Erythroblast (primary cell): ENCODE measurements at regions not wholly inside any gene's neighbourhood (a gene's known extent, or its start where the extent isn't known, plus 50 kb on each side); places are given as distances from the start of the nearest gene placed in this dataset.

Experiments used
- GATA1 ChIP-seq: IDR thresholded peaks from 2 replicates; pipeline ENCODE4 v1.6.1; 2011; ENCODE audit warnings: low read depth, mild to moderate bottlenecking, control low read depth, low read length, moderate library complexity
- POLR2A ChIP-seq: IDR thresholded peaks from 2 replicates; pipeline ENCODE4 v1.6.1; 2011; ENCODE audit warnings: mild to moderate bottlenecking, low read length

DNA sequence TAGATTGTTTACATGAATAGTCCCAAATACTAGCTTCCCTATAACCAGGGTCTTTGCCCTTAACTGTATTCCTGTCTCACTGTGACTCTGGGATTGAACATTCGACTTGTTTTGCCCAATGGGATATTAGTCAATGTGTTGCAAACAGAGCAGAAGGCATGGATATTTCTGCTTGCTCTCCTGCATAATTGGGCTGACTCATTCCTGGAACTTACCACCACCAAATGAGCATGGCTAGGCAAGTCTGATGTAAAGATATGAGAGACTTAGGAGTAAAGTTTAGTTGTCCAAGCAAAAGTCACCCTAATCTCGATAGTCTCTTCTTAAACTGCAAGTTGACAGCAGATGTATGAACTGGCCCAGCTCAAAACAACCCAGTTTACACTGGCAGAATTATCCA, 273.5 kb upstream of the CCNG1 start:
- TF ChIP-seq POLR2A (no peak), GATA1 (no peak)
